ENCODE measurements at regions not wholly inside any gene's neighbourhood (a gene's known extent, or its start where the extent isn't known, plus 50 kb on each side); places are given as distances from the start of the nearest gene placed in this dataset.

DNA sequence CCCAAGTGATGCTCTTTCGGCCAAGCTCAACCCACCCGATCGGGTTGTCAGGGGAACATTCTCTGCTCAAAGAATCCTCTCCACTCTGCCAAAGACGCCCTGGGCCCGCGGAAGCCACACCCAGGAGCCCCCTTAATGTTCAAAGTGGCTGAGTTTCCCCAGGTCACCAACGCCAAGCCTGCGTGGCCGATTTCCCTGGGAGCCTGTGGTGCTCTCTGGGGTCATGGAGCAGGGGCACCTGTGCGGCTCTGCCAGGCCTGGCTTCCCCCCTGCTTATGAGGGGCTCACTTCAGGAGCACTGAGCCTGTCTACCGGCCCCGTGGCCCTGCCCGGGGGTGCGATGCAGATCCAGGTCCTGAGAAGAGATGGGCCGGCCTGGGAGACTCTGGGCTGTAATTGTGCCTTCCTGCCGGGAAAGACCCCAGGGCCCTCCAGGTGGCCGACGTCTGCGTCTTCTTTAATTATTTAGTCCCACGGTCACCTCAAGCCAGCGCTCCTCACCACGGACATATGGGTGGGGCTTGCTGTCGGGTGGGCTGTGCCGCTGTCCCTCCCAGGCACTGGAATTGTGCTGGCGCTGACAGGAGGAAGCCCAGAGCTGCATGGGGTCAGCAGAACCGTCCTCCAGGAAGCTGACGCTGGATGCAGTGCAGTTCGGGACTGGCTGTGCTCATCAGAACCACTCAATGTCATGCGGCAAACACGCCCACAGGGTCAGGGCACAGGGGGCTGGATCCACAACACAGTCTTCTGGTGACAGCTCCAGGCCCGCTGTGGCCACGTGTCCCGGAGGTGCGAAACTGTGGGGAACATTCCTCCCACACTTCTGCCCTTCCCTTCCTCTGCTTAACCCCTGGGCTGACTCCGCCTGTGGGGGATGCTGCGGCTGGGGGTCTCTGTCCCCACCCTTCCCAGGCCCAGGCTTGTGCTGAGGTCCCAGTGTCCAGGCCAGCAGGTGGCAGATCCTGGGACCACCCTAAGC is 267.6 kb upstream of the SFSWAP start:
- TF ChIP-seq, protein P1, sequence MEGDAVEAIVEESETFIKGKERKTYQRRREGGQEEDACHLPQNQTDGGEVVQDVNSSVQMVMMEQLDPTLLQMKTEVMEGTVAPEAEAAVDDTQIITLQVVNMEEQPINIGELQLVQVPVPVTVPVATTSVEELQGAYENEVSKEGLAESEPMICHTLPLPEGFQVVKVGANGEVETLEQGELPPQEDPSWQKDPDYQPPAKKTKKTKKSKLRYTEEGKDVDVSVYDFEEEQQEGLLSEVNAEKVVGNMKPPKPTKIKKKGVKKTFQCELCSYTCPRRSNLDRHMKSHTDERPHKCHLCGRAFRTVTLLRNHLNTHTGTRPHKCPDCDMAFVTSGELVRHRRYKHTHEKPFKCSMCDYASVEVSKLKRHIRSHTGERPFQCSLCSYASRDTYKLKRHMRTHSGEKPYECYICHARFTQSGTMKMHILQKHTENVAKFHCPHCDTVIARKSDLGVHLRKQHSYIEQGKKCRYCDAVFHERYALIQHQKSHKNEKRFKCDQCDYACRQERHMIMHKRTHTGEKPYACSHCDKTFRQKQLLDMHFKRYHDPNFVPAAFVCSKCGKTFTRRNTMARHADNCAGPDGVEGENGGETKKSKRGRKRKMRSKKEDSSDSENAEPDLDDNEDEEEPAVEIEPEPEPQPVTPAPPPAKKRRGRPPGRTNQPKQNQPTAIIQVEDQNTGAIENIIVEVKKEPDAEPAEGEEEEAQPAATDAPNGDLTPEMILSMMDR (conservative IDR thresholded peaks at IDR 0.05; ENCODE audit: low read depth, low read length) = no peak
- no peak for TF ChIP-seq EZH2 (IDR thresholded peaks at IDR 0.05; ENCODE audit: borderline replicate concordance, low read depth, low read length, poor library complexity, severe bottlenecking)
